Esophagus muscularis mucosa (tissue), 3 donors: ENCODE measurements at regions not wholly inside any gene's neighbourhood (a gene's known extent, or its start where the extent isn't known, plus 50 kb on each side); places are given as distances from the start of the nearest gene placed in this dataset.

Source experiments
- POLR2A ChIP-seq: fragments of 450-650 bp; IDR thresholded peaks from one replicate; pipeline ENCODE4 v1.6.1; 2017; ENCODE audit warnings: antibody characterized with exemption, moderate library complexity, mild to moderate bottlenecking, low read depth
- POLR2AphosphoS5 ChIP-seq, 2 donors: sonication (generic); formaldehyde crosslinking; IDR thresholded peaks; one replicate each; pipeline ENCODE4 v1.6.1; 2017; ENCODE audit warnings: antibody characterized with exemption in 2 of 2
- TF ChIP-seq, protein P1 (sequence below), 3 experiments: fragments of 200-600 bp in 2 of 3; fragments of 450-650 bp in 1 of 3; sonication (generic) in 2 of 3; IDR thresholded peaks; one replicate each; pipeline ENCODE4 v1.5.1; 2017 to 2019; ENCODE audit warnings: antibody characterized with exemption in 3 of 3, mild to moderate bottlenecking in 2 of 3, moderate library complexity in 1 of 3

DNA sequence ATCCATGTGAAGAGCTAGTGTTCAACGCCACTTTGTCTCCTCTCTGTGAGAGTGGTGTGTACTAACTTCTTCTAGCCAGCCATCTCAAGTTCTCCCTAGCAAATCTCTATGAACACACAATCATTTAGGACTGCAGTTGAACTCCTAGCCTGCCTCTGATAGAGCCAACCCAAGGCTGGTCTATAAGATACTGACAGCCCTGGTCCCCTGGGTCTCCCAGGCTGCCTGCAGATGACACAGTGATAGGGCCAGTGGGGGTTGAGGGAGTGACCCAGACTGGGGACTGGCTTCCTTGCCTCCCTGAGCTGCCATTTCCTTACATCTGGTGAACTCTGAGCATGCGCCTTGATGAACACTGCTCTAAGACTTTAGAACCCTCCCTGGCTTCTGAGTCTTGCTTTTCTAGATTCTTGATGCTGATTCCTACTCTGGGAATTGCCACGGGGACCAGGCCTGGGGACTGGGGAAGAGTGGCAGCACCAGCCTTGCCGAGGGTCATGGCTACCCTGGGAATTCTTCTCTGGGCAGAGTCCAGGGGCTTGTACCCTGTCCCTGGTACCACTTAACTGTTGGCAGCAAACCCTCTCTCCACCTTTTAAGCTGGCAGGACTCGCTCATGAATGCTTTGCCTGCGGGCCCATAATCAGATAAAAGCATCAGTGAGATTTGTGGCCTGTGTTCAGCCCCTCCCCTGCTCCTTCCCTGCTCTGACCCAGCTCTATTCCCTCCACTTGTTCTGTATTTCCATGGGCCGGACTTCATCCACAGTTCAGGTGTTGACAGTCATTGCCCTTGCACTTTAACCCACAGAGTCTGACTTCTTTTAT, 130.8 kb upstream of the CHD6 start:
- TF ChIP-seq, protein P1, sequence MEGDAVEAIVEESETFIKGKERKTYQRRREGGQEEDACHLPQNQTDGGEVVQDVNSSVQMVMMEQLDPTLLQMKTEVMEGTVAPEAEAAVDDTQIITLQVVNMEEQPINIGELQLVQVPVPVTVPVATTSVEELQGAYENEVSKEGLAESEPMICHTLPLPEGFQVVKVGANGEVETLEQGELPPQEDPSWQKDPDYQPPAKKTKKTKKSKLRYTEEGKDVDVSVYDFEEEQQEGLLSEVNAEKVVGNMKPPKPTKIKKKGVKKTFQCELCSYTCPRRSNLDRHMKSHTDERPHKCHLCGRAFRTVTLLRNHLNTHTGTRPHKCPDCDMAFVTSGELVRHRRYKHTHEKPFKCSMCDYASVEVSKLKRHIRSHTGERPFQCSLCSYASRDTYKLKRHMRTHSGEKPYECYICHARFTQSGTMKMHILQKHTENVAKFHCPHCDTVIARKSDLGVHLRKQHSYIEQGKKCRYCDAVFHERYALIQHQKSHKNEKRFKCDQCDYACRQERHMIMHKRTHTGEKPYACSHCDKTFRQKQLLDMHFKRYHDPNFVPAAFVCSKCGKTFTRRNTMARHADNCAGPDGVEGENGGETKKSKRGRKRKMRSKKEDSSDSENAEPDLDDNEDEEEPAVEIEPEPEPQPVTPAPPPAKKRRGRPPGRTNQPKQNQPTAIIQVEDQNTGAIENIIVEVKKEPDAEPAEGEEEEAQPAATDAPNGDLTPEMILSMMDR (IDR thresholded peaks at IDR 0.05): no peak
- no peak for TF ChIP-seq POLR2A
- no peak for TF ChIP-seq POLR2AphosphoS5 (IDR thresholded peaks at IDR 0.05)
